ENCODE measurements at regions not wholly inside any gene's neighbourhood (a gene's known extent, or its start where the extent isn't known, plus 50 kb on each side); places are given as distances from the start of the nearest gene placed in this dataset.

DNA sequence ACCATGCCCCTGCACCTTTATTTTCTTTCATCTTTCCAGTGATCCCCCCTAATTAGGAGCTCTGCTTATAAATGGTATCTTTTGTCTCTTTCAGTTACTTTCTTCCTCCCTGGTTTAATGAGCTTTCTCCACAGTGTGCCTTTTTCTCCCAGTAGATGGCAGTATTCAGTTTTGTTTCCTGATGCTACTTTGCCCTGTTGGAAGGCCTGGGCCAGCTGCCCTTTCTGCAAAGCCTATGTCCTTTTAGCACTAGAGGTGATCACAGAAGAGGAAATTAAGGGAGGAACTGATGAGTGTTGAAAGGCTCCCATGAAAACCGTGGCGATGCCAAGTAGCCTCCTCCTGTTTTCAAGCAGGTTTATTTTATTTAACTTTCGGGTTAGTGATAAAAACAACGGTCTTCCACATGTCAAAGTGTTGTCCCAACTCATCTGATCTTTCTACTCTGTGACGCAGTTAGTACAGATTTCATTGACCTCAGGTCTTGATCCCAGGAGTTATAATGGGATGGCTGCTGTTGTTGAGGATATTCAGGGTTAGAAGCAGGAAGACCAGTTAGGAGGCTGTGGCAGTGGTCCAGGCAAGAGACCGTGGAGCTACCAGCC lies 184.2 kb upstream of the BMP2 start:
- Mint-ChIP-seq H3K27me3 (ENCODE audit: low read depth in 3 of 3) (peaks cover 3 to 5% (median 3%) of the 10 kb centered on the region in 3 donors), H3K36me3 (no peaks in the 10 kb centered on the region), H3K27ac (no peak overlapping the region), H3K9me3 (no peaks in the 10 kb centered on the region), H3K4me1 (no peaks in the 10 kb centered on the region), H3K4me3 (no peak overlapping the region)
- Histone ChIP-seq H4K20me1 (ENCODE audit: insufficient read depth, low read length) (no peaks in the 10 kb centered on the region), H3K36me3 (replicated peaks in 1 of 2; ENCODE audit: control insufficient read depth in 1 of 2, insufficient read depth in 2 of 2, low read length in 2 of 2) (no peaks in the 10 kb centered on the region), H3K4me1 (ENCODE audit: control insufficient read depth in 1 of 2, insufficient read depth in 2 of 2, low read length in 2 of 2) (no peaks in the 10 kb centered on the region), H3K27ac (ENCODE audit: low read depth in 1 of 2, low read length in 2 of 2) (no peak overlapping the region), H3K79me2 (ENCODE audit: insufficient read depth, low read length) (no peaks in the 10 kb centered on the region), H3K4me2 (replicated peaks; ENCODE audit: extremely low read depth, low read length, poor library complexity, severe bottlenecking) (no peak overlapping the region), H2AFZ (ENCODE audit: insufficient read depth, low read depth, low read length, poor library complexity, severe bottlenecking) (no peak overlapping the region), H3K9me3 (replicated peaks in 1 of 2; ENCODE audit: control insufficient read depth in 1 of 2, insufficient read depth in 1 of 2, low read length in 2 of 2) (no peaks in the 10 kb centered on the region), H3K4me3 (replicated peaks in 1 of 3; ENCODE audit: low read depth in 2 of 3, low read length in 3 of 3) (no peak overlapping the region), H3K9ac (ENCODE audit: insufficient read depth, low read length, poor library complexity, severe bottlenecking) (no peak overlapping the region), H3K27me3 (ENCODE audit: control insufficient read depth in 2 of 2, insufficient read depth in 2 of 2, low read length in 2 of 2) (peaks cover 0 to 2% of the 10 kb centered on the region in 2 donors)
- DNase-seq: peak in 1 of 3 donors; percentile 11
- intact Hi-C loops (cut with micrococcal nuclease): loop anchor here in 1 of 2 donors (10.0 kb wide), 1 partner anchor 792 kb away; no protein-coding TSS in a partner anchor
- TF ChIP-seq, protein P1, sequence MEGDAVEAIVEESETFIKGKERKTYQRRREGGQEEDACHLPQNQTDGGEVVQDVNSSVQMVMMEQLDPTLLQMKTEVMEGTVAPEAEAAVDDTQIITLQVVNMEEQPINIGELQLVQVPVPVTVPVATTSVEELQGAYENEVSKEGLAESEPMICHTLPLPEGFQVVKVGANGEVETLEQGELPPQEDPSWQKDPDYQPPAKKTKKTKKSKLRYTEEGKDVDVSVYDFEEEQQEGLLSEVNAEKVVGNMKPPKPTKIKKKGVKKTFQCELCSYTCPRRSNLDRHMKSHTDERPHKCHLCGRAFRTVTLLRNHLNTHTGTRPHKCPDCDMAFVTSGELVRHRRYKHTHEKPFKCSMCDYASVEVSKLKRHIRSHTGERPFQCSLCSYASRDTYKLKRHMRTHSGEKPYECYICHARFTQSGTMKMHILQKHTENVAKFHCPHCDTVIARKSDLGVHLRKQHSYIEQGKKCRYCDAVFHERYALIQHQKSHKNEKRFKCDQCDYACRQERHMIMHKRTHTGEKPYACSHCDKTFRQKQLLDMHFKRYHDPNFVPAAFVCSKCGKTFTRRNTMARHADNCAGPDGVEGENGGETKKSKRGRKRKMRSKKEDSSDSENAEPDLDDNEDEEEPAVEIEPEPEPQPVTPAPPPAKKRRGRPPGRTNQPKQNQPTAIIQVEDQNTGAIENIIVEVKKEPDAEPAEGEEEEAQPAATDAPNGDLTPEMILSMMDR (IDR thresholded peaks at IDR 0.05): peak; percentile 53
- 49% methylated on average over 3 of the region's 6 CpGs for WGBS (ENCODE audit: insufficient coverage)

DNA sequence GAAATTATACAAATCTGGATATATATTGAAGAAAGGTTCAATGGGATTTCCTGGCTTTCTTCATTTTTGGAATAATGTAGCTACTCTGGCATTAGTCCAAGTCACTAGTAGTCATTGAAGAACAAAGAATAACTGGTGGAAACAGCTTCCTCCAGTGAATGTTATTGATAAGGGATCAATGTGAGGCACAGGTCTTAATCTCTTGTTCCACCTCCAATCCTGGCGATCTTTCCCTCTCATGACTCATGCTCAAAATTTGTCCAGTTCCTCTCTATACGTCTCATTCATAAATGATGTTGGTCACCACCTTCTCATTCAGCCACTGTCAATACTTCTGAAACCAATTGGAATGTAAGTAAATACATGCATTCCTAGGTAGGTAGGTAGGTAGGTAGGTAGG lies 185.0 kb upstream of the BMP2 start:
- Mint-ChIP-seq H3K27me3 (ENCODE audit: low read depth in 3 of 3) (peaks cover 1 to 4% (median 3%) of the 10 kb centered on the region in 3 donors), H3K27ac (no peak overlapping the region), H3K9me3 (no peaks in the 10 kb centered on the region), H3K4me1 (no peaks in the 10 kb centered on the region), H3K4me3 (no peak overlapping the region), H3K36me3 (no peaks in the 10 kb centered on the region)
- intact Hi-C loops (cut with micrococcal nuclease): loop anchor here in 1 of 2 donors (10.0 kb wide), 1 partner anchor 792 kb away; no protein-coding TSS in a partner anchor
- H3K36me3 ChIP-seq (replicated peaks in 1 of 2; ENCODE audit: control insufficient read depth in 1 of 2, insufficient read depth in 2 of 2, low read length in 2 of 2): no peaks in the 10 kb centered on the region
- no peak overlapping the region for H3K27ac ChIP-seq (ENCODE audit: low read depth in 1 of 2, low read length in 2 of 2)
- H3K9ac ChIP-seq (ENCODE audit: insufficient read depth, low read length, poor library complexity, severe bottlenecking): no peak overlapping the region
- H3K4me3 ChIP-seq (replicated peaks in 1 of 3; ENCODE audit: low read depth in 2 of 3, low read length in 3 of 3): no peak overlapping the region
- no CpG with 5 or more reads among the region's 2 CpGs for WGBS (ENCODE audit: insufficient coverage)
- no peaks in the 10 kb centered on the region for H4K20me1 ChIP-seq (ENCODE audit: insufficient read depth, low read length)
- TF ChIP-seq, protein P1 (IDR thresholded peaks at IDR 0.05): no peak
- no peak overlapping the region for H3K4me2 ChIP-seq (replicated peaks; ENCODE audit: extremely low read depth, low read length, poor library complexity, severe bottlenecking)
- no peaks in the 10 kb centered on the region for H3K79me2 ChIP-seq (ENCODE audit: insufficient read depth, low read length)
- no peak for DNase-seq
- no peak overlapping the region for H2AFZ ChIP-seq (ENCODE audit: insufficient read depth, low read depth, low read length, poor library complexity, severe bottlenecking)
- H3K4me1 ChIP-seq (ENCODE audit: control insufficient read depth in 1 of 2, insufficient read depth in 2 of 2, low read length in 2 of 2): no peaks in the 10 kb centered on the region
- no peaks in the 10 kb centered on the region for H3K9me3 ChIP-seq (replicated peaks in 1 of 2; ENCODE audit: control insufficient read depth in 1 of 2, insufficient read depth in 1 of 2, low read length in 2 of 2)
- H3K27me3 ChIP-seq (ENCODE audit: control insufficient read depth in 2 of 2, insufficient read depth in 2 of 2, low read length in 2 of 2): no peaks in the 10 kb centered on the region

Measured in CD14-positive monocyte (primary cell).